Neural cell (in vitro differentiated cells): ENCODE measurements at regions not wholly inside any gene's neighbourhood (a gene's known extent, or its start where the extent isn't known, plus 50 kb on each side); places are given as distances from the start of the nearest gene placed in this dataset.

ENCODE experiments used
- H2AFZ ChIP-seq: fragments of 200-600, 300-800 bp; sonication (generic), shearing (Covaris generic); 2 replicates; pipeline ENCODE4 v1.6.0; 2014; ENCODE audit warnings: low read depth, mild to moderate bottlenecking, antibody characterized with exemption, low read length, moderate library complexity
- H3F3A ChIP-seq: fragments of 200-600 bp; shearing (Covaris generic); 2 replicates; pipeline ENCODE4 v1.6.1; 2016; ENCODE audit warnings: mild to moderate bottlenecking, moderate library complexity, mixed read lengths, antibody characterized with exemption, low read length; ENCODE audit not compliant: insufficient read depth, poor library complexity, severe bottlenecking
- H3K27ac ChIP-seq: fragments of 200-600, 300-800 bp; sonication (generic), shearing (Covaris generic); 2 replicates; pipeline ENCODE4 v1.5.1; 2014; ENCODE audit warnings: mild to moderate bottlenecking, low read length, moderate library complexity
- H3K27me3 ChIP-seq: fragments of 300-800, 200-600 bp; sonication (generic), shearing (Covaris generic); 2 replicates; pipeline ENCODE4 v1.6.0; 2014; ENCODE audit warnings: mild to moderate bottlenecking, low read depth, low read length, moderate library complexity; ENCODE audit not compliant: insufficient read depth
- H3K36me3 ChIP-seq: fragments of 300-800, 200-600 bp; sonication (generic), shearing (Covaris generic); 2 replicates; pipeline ENCODE4 v1.5.1; 2014; ENCODE audit warnings: mild to moderate bottlenecking, antibody characterized with exemption, low read length, moderate library complexity; ENCODE audit not compliant: insufficient read depth
- H3K4me2 ChIP-seq: fragments of 300-800, 200-600 bp; sonication (generic), shearing (Covaris generic); 2 replicates; pipeline ENCODE4 v1.6.0; 2014; ENCODE audit warnings: mild to moderate bottlenecking, low read length
- H3K4me3 ChIP-seq: fragments of 300-800, 200-600 bp; sonication (generic), shearing (Covaris generic); 2 replicates; pipeline ENCODE4 v1.5.1; 2014; ENCODE audit warnings: mild to moderate bottlenecking, low read length, moderate library complexity
- H3K79me2 ChIP-seq: fragments of 200-600 bp; shearing (Covaris generic); replicated peaks from 2 replicates; pipeline ENCODE4 v1.6.0; 2014; ENCODE audit warnings: mild to moderate bottlenecking, low read length, moderate library complexity; ENCODE audit not compliant: insufficient read depth
- H3K9ac ChIP-seq: fragments of 300-800, 200-600 bp; sonication (generic), shearing (Covaris generic); 2 replicates; pipeline ENCODE4 v1.6.1; 2016; ENCODE audit warnings: mild to moderate bottlenecking, low read length, mixed read lengths
- H3K9me2 ChIP-seq: fragments of 200-600 bp; shearing (Covaris generic); 2 replicates; pipeline ENCODE4 v1.6.1; 2016; ENCODE audit warnings: mild to moderate bottlenecking, low read length, mixed read lengths; ENCODE audit not compliant: insufficient read depth
- H3K9me3 ChIP-seq: fragments of 200-600, 300-800 bp; sonication (generic), shearing (Covaris generic); 2 replicates; pipeline ENCODE4 v1.6.1; 2016; ENCODE audit warnings: mild to moderate bottlenecking, mixed run types, low read length, moderate library complexity, mixed read lengths
- H4K20me1 ChIP-seq: fragments of 200-600 bp; shearing (Covaris generic); 2 replicates; pipeline ENCODE4 v1.6.1; 2016; ENCODE audit warnings: mild to moderate bottlenecking, mixed run types; ENCODE audit not compliant: insufficient read depth
- EP300 ChIP-seq: fragments of 450-650 bp; conservative IDR thresholded peaks from 2 replicates; pipeline ENCODE4 v1.6.1; 2014; ENCODE audit warnings: antibody characterized with exemption, mild to moderate bottlenecking, moderate library complexity; ENCODE audit not compliant: poor library complexity, severe bottlenecking
- EZH2 ChIP-seq: fragments of 200-600, 300-800 bp; shearing (Covaris generic), sonication (generic); IDR thresholded peaks from 2 replicates; pipeline ENCODE4 v1.6.1; 2014; ENCODE audit warnings: antibody characterized with exemption, low read length, borderline replicate concordance, mild to moderate bottlenecking; ENCODE audit not compliant: insufficient read depth, poor library complexity, severe bottlenecking
- MXI1 ChIP-seq: fragments of 450-650 bp; conservative IDR thresholded peaks from 2 replicates; pipeline ENCODE4 v1.6.1; 2014; ENCODE audit warnings: antibody characterized with exemption, mild to moderate bottlenecking; ENCODE audit not compliant: poor library complexity, severe bottlenecking
- POLR2AphosphoS5 ChIP-seq: IDR thresholded peaks from 2 replicates; pipeline ENCODE4 v1.6.1; 2012
- RAD21 ChIP-seq: fragments of 450-650 bp; conservative IDR thresholded peaks from 2 replicates; pipeline ENCODE4 v1.6.1; 2014; ENCODE audit warnings: antibody characterized with exemption, mild to moderate bottlenecking, moderate library complexity
- SMC3 ChIP-seq: fragments of 450-650 bp; conservative IDR thresholded peaks from 2 replicates; pipeline ENCODE4 v1.6.1; 2014; ENCODE audit warnings: antibody characterized with exemption, mild to moderate bottlenecking, moderate library complexity; ENCODE audit not compliant: poor library complexity
- TAF1 ChIP-seq: IDR thresholded peaks from 2 replicates; pipeline ENCODE4 v1.6.1; 2012; ENCODE audit warnings: low read depth
- TF ChIP-seq, protein P1 (sequence below): fragments of 450-650 bp; IDR thresholded peaks from 2 replicates; pipeline ENCODE4 v1.5.1; 2014; ENCODE audit warnings: antibody characterized with exemption, mild to moderate bottlenecking, moderate library complexity; ENCODE audit not compliant: poor library complexity, severe bottlenecking
- TF ChIP-seq, protein P2 (sequence below): IDR thresholded peaks from 2 replicates; pipeline ENCODE4 v1.6.1; 2012; ENCODE audit warnings: borderline replicate concordance

DNA sequence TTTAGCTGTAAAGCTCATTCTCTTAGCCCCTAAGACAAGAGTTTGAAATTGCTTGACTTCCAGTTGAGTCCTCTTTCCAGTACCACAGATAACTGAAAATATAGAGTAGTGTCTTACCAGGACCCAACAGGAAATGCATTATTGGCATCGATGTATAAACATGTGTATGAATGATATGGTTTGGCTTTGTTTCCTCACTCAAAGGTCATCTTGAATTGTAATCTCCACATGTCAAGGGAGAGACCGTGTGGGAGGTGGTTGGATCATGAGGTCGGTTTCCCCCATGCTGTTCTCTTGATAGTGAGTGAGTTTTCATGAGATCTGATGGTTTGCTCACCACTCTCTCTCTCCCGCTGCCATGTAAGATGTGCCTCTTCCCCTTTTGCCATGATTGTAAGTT is 745.0 kb downstream of the TMEM182 start:
- Histone ChIP-seq H3K9me3 (no peaks in the 10 kb centered on the region), H3K36me3 (no peaks in the 10 kb centered on the region), H3K27me3 (no peaks in the 10 kb centered on the region), H3K79me2 (no peaks in the 10 kb centered on the region), H3K9me2 (no peaks in the 10 kb centered on the region), H4K20me1 (no peaks in the 10 kb centered on the region), H3K4me2 (no peak overlapping the region), H3F3A (no peaks in the 10 kb centered on the region), H3K9ac (no peak overlapping the region), H2AFZ (no peak overlapping the region), H3K27ac (no peak overlapping the region), H3K4me3 (no peak overlapping the region)
- TF ChIP-seq, protein P1, sequence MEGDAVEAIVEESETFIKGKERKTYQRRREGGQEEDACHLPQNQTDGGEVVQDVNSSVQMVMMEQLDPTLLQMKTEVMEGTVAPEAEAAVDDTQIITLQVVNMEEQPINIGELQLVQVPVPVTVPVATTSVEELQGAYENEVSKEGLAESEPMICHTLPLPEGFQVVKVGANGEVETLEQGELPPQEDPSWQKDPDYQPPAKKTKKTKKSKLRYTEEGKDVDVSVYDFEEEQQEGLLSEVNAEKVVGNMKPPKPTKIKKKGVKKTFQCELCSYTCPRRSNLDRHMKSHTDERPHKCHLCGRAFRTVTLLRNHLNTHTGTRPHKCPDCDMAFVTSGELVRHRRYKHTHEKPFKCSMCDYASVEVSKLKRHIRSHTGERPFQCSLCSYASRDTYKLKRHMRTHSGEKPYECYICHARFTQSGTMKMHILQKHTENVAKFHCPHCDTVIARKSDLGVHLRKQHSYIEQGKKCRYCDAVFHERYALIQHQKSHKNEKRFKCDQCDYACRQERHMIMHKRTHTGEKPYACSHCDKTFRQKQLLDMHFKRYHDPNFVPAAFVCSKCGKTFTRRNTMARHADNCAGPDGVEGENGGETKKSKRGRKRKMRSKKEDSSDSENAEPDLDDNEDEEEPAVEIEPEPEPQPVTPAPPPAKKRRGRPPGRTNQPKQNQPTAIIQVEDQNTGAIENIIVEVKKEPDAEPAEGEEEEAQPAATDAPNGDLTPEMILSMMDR, result no peak
- no peak for TF ChIP-seq TAF1
- TF ChIP-seq, protein P2, sequence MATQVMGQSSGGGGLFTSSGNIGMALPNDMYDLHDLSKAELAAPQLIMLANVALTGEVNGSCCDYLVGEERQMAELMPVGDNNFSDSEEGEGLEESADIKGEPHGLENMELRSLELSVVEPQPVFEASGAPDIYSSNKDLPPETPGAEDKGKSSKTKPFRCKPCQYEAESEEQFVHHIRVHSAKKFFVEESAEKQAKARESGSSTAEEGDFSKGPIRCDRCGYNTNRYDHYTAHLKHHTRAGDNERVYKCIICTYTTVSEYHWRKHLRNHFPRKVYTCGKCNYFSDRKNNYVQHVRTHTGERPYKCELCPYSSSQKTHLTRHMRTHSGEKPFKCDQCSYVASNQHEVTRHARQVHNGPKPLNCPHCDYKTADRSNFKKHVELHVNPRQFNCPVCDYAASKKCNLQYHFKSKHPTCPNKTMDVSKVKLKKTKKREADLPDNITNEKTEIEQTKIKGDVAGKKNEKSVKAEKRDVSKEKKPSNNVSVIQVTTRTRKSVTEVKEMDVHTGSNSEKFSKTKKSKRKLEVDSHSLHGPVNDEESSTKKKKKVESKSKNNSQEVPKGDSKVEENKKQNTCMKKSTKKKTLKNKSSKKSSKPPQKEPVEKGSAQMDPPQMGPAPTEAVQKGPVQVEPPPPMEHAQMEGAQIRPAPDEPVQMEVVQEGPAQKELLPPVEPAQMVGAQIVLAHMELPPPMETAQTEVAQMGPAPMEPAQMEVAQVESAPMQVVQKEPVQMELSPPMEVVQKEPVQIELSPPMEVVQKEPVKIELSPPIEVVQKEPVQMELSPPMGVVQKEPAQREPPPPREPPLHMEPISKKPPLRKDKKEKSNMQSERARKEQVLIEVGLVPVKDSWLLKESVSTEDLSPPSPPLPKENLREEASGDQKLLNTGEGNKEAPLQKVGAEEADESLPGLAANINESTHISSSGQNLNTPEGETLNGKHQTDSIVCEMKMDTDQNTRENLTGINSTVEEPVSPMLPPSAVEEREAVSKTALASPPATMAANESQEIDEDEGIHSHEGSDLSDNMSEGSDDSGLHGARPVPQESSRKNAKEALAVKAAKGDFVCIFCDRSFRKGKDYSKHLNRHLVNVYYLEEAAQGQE, result no peak
- TF ChIP-seq POLR2AphosphoS5, result no peak
- no peak for TF ChIP-seq EP300
- TF ChIP-seq RAD21, result no peak
- TF ChIP-seq EZH2, result no peak
- no peak for TF ChIP-seq MXI1
- TF ChIP-seq SMC3, result no peak

DNA sequence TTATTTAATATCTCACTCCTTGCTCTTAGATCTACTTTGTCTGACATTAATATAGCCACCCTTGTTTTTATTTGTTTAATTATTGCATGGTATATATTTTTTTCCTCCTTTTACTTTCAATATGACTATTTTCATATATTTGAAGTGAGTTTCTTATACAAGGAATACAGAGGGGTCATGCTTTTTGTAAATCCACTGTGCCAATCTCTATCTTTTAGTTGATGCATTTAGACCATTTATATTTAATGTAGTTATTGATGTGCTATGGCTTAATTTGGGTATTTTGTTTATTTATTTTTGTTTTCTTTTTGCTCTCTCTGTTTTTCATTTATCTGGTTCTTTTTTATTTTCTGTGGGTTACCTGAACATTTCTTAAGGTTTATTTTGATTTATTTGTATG is 750.6 kb downstream of the TMEM182 start:
- Histone ChIP-seq H4K20me1 (no peaks in the 10 kb centered on the region), H3K9me2 (no peaks in the 10 kb centered on the region), H3K9ac (no peak overlapping the region), H3K4me3 (no peak overlapping the region), H2AFZ (no peak overlapping the region), H3K9me3 (no peaks in the 10 kb centered on the region), H3K36me3 (no peaks in the 10 kb centered on the region), H3F3A (no peaks in the 10 kb centered on the region), H3K27ac (no peak overlapping the region), H3K4me2 (no peak overlapping the region), H3K79me2 (no peaks in the 10 kb centered on the region), H3K27me3 (no peaks in the 10 kb centered on the region)
- TF ChIP-seq SMC3, result no peak
- no peak for TF ChIP-seq EZH2
- TF ChIP-seq TAF1, result no peak
- TF ChIP-seq RAD21, result no peak
- TF ChIP-seq, protein P2, result no peak
- TF ChIP-seq MXI1, result no peak
- TF ChIP-seq, protein P1, result no peak
- TF ChIP-seq EP300, result no peak
- TF ChIP-seq POLR2AphosphoS5, result no peak
